HG03558 (cell line): ENCODE measurements at regions not wholly inside any gene's neighbourhood (a gene's known extent, or its start where the extent isn't known, plus 50 kb on each side); places are given as distances from the start of the nearest gene placed in this dataset.
"Not testable (repeated sequence)": the region's sequence is repeated elsewhere in the genome, so short reads cannot be mapped to it uniquely, and the experiment has no call there.

Experiments used
- ATAC-seq: cut with Tn5 transposase; IDR thresholded peaks from one replicate; pipeline ENCODE4 v1.9.1; 2021; ENCODE audit warnings: moderate number of reproducible peaks; ENCODE audit not compliant: unreplicated experiment; ENCODE audit errors: extremely low read depth

DNA sequence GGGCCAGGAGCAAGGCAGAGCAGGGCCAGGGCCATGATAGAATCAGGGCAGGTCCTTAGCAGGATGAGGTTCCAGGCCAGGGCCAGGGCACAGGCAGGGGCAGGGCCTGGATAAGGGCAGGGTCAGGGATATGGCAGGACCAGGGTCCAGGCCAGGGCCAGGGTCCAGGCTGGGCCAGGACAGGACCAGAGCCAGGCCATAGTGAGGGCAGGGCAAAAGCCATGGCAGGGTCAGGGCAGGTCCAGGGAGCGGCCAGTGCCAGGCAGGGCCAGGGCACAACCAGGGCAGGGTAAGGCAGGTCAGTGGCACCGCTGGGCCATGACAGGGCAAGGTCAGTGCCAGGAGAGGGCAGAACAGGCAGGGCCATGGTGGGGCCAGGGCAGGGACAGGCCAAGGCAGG, 152.2 kb downstream of the LIPI start:
- no peak for ATAC-seq

DNA sequence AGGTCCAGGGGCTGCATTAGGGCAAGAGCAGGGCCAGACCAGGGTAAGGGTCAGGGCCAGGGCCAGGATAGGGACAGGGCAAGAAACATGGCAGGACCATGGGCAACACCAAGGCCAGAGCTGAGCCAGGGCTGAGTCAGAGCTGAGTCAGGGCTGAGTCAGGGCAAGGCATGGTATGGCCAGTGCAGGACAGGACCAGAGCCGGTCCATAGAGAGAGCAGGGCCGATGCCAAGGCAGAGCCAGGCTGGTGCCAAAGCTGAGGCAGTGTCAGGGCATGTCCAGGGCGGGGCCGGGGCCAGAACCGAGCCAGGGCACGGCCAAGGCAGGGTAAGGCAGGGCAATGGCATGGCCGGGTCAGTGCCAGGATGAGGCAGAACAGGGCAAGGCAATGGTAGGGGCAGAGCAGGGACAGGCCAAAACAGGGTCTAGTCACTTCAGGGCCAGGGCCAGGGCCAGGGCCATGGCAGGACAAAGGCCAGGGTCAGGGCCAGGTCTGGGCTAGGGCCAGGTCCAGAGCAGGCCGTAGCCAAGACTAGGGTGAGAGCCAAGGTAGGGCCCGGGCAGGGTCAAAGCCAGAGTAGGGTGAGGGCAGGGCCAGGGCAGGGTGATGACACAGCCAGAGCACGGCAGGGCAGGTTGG, 152.8 kb downstream of the LIPI start:
- not testable (repeated sequence) for ATAC-seq

DNA sequence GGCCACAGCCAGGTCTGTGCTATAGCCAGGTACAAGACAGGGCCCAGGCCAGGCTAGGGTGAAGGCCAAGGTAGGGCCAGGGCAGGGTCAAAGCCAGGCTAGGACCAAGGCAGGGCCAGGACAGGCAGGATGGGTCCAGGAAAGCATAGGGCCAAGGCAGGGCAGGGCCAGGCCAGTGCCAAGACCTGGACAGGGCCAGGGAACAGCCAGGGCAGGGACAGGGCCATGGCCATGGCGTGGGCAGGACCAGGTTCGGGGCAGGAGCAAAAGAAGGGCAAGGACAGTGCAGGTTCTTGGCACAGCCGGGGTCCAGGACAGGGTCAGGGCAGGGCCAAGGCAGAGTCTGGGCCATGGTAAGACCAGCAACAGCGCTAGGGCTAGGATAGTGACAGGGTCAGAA, 153.4 kb downstream of the LIPI start:
- ATAC-seq = no peak

DNA sequence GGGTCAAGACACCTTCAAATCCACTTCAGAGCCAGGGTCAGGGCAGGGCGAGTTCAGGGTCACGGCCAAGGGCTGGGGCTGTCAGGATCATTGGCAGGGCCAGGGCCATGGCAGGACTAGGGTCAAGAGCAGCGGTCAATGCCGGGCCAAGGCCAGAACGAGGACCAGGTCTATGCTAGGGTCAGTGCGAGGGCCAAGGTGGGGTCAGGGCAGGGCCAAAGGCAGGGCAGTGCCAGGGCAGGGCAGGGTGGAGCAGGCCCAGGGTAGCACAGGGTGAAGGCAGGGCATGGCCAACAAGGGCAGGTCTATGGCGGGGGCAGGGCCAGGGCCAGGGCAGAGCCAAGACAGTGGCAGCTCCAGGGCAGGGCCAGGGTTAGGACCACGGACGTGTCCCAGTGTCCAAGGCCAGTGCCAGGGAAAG, 154.0 kb downstream of the LIPI start:
- ATAC-seq = no peak

DNA sequence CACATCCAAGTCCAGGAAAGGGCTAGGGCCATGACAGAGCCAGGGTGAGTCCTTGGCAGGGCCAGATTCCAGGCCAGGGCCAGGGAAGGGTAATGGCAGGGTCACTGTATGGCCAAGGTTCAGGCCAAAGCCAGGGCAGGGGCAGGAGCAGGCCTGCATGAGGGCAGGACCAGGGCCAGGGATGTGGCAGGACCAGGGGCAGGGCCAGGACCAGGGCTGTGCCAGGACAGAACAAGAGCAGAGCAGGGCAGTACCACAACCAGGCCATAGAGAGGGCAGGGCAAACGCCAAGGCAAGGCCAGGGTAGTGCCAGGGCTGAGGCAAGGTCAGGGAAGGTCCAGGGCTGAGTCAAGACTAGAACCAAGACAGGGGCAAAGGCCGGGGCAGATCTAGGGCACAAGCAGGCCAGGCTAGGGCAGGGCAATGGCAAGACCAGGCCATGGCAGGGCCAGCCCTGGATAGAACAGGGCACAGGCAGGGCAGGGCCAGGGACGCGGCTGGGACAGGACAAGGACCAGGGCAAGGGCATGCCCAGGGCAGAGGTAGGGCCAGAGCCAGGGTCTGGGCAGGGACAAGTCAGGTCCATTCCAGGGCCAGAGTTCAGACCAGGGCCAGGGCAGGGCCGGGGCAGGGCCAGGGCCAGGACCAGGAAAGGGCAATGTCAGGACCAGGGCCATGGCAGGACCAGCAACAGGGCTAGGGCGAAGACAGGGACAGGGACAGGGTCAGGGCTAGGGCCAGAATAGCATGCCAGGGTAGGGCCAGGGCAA, 154.8 kb downstream of the LIPI start:
- ATAC-seq = not testable (repeated sequence)

DNA sequence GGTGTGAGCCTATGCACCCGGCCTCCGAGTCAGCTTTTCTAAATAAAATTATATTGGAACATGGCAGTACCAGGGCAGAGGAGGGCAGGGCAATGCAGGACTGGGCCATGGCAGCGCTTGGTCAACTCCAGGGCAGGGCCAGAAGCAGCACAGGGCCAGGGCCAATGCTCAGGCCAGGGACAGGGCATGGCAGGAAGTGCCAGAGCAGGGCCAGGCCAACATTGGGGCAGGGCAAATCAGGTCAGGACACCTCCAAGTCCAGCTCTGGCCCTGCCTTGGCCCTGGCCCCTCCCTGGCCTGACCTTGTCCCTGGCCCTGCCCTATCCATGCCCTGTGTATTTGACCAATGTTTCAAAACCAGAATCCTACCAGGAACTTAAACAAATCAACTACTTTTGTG, 156.1 kb downstream of the LIPI start:
- ATAC-seq = no peak

DNA sequence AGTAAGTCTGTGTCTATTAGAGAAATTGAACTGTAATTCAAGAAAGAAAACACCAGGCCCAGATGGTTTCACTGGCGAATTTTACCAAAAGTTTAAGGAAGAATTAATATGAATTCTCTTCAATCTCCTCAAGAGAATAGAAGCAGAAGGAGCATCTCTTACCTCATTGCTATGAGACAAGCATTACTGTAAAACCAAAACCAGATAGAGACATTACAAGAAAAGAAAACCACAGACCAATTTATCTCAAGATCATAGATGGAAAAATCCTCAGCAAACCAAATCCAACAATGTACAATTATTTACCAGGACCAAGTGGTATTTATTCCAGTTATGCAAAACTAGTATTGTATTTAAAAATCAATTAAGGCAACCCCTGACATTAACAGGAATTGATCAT, 160.6 kb downstream of the LIPI start:
- no peak for ATAC-seq

DNA sequence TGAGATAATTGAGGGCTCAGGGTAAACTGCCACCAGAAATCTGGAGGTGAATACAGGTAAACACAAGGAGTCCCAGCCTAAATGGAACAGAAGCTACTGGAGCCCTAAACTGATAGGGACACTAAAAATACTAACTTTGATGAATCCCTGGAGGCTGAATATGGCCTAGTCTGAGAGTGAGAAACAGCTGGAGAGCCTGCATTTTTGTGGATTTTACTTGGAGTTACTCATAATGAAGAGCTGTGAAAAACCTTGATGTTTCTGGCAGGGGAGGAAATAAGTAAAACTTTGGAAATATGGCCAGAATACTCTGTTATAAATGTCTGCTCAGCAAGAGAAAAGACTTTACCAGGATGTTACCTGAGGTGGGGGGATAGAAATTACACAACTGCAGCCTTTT, 164.4 kb downstream of the LIPI start:
- ATAC-seq = no peak

DNA sequence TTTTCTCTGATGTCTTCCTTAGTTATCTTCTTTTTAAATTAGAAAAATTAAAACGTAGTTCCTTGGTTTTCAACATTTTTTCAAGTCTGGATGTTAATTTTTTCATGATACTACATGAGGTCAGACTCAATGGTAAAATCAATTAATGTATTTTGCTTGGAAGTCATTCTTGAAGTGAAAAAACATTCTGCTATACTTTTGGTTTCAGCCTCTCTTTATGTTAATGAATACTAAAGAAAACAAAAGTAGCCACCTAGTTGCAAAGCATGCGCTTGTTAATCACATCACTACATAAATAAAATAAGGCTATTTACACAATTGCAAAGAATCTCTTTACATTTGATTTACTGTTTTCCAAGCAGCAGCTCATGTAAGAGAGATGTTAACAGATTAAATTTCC, 170.4 kb downstream of the LIPI start:
- ATAC-seq = no peak

DNA sequence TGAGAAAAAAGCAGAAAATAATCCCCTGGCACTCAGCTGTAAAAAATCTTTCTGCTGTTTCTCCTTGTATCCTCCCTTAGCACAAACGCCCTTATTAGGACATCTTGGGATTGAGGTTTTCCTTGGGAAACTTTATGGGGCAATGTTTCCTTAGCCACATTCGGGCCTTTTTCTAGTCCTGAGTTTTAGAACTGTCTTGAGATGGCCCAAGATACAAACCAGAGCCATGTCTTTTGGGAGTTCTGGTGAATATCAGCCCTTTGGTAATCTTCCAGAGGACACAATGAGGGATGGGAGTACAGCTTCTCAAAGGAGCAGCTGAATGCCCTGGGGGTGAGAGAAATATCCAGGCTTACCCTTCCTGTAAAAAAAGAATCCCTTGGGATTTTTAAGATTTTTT, 182.1 kb downstream of the LIPI start:
- ATAC-seq = not testable (repeated sequence)

DNA sequence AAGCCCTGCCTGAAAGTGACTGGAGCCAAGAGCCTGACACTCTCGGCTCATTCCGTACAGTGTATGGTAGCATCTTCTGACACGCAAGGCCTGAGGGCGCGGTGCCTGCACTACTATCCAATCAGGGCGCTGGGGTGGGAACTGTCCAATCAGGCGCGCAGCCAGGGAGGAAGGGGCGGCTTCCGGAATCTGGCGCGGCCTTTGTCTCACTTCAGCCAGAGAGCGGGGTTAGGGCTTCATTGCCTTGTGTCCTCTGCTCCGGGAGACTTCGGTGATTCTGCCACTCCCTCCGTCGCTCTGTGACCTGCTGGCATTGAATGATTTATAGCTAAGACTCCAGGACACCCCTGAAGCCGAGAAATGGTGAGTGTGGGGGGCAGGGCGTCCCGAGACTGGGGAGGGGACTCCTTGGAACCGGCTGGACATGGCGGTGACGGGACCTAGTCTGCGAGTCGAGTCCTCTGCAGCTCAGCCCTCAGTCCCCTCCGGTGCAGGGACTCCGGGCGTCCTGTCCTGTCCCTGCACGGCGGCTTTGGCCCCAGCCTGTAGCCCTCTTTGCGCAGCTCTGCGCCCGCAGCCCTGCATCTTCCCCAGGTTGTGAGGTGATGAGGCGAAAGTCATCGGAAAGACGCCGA, 183.4 kb downstream of the LIPI start:
- ATAC-seq = peak; percentile 100

- ATAC-seq = not testable (repeated sequence)
Measured at GRCh38 chr21:14020108-14020507, 190.6 kb downstream of the LIPI start.

DNA sequence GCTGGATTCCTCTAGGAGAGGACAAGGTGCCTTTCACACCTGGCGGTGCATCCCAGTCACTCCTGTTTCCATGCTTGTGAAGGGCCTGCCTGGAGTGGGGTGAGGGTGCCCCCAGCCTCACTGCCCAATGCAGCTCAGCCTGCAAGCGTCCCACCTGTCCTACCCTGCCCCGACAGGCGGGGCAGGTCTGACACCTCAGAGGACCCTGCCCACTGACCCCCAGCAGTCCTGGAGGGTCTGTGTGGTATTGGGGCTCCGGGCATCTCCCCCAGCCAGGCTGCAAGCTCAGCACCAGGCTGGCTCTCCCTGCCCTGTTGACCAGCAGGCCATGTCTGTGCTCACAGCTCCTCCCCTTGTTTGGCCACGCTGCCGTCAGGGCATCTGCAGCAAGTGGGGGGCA, 194.9 kb downstream of the LIPI start:
- ATAC-seq = not testable (repeated sequence)

GRCh38 chr21:14013623-14014498, 196.9 kb downstream of the LIPI start:
- ATAC-seq = not testable (repeated sequence)

GRCh38 chr21:14013056-14013603, 197.6 kb downstream of the LIPI start:
- ATAC-seq = no peak

DNA sequence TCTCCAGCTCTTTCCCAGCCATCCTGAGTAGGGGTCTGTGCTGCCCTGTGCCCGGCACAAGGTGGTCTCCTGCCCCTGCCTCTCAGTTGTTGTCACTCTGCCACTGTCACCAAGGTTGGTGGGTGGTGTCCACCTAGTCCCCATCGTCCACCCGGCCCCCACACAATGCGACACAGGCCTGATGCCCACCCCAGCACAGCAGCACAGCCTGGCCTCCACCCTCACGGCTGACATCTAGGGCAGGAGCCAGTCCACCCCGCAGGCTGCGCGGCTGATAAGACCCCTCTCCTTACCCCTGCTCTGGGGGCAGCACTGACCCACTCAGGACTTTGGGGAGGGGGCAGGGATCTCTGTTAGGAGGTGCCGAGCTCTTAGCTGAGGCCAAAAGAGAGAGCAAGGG, 198.3 kb downstream of the LIPI start:
- ATAC-seq = no peak

DNA sequence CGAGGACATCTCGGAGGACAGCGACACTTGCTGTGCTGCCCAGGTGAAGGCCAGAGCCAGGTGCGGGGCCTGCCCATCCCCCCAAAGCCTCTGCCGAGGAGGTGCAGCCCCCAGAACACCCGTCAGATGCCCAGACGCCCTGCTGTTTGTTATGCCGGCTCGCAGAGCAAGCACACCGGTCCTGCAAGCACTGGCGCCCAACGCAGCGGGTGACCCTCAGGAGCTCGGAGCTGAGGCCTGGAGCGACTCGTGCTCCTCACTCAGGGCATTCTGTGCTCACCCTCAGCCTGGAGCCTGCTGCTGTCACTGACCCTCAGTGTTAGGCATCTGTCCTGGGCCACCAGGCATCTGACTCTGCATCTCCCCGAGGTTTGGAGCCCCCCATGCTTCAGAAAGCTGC, 199.0 kb downstream of the LIPI start:
- not testable (repeated sequence) for ATAC-seq

DNA sequence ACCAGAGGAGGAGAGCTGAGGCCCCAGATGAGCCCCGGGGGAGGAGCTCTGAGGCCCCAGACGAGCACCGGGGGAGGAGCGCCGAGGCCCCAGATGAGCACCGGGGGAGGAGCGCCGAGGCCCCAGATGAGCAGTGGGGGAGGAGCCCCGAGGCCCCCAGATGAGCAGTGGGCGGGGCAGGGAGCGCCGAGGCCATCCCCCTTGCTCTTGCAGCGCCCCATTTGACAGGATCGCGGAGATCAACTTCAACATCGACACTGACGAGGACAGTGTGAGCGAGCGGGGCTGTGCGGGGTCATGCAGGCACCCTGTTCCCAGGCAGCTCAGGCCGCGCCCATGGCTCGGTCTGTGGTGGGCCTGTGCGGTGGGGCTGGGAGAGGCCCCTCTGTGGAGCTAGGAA, 199.6 kb downstream of the LIPI start:
- not testable (repeated sequence) for ATAC-seq

DNA sequence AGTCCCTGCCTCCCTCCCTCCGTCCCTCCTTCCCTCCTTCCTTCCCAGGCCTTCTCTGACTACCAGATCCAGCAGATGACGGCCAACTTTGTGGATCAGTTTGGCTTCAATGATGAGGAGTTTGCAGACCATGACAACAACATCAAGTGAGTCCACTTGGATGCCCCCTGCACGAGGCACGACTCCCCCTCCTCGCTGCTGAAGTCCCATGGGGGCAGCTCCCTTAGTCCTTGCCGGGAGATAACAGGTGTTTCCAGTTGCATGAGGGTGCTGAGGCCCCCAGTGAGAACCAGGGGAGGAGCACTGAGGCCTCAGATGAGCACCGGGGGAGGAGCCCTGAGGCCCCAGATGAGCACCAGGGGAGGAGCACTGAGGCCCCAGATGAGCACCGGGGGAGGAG, 200.0 kb downstream of the LIPI start:
- ATAC-seq = no peak

GRCh38 chr21:14009990-14010389, 200.8 kb downstream of the LIPI start:
- not testable (repeated sequence) for ATAC-seq
